H9 (cell line): ENCODE measurements at regions not wholly inside any gene's neighbourhood (a gene's known extent, or its start where the extent isn't known, plus 50 kb on each side); places are given as distances from the start of the nearest gene placed in this dataset.

ENCODE experiments used
- DNase-seq: peaks from one replicate; pipeline ENCODE4 v3.0.0-alpha.2; 2017
- H2AFZ ChIP-seq: one replicate; pipeline ENCODE4 v1.6.1; 2013; ENCODE audit warnings: mild to moderate bottlenecking, low read length, control low read depth, moderate library complexity
- H2AK5ac ChIP-seq: 2 replicates; pipeline ENCODE4 v1.6.1; 2013; ENCODE audit warnings: low read length, control low read depth, mixed read lengths; ENCODE audit not compliant: insufficient read length
- H2BK120ac ChIP-seq: one replicate; pipeline ENCODE4 v1.6.1; 2013; ENCODE audit warnings: low read depth, mild to moderate bottlenecking, low read length, control low read depth, inconsistent platforms; ENCODE audit not compliant: poor library complexity, severe bottlenecking
- H2BK12ac ChIP-seq: 2 replicates; pipeline ENCODE4 v1.6.1; 2013; ENCODE audit warnings: low read length, control low read depth, mixed read lengths, low read depth; ENCODE audit not compliant: insufficient read length
- H2BK15ac ChIP-seq: 2 replicates; pipeline ENCODE4 v1.6.1; 2013; ENCODE audit warnings: low read depth, low read length, control low read depth
- H2BK20ac ChIP-seq: one replicate; pipeline ENCODE4 v1.6.1; 2013; ENCODE audit warnings: low read depth, mild to moderate bottlenecking, low read length, control low read depth, inconsistent platforms; ENCODE audit not compliant: poor library complexity, severe bottlenecking
- H2BK5ac ChIP-seq: 2 replicates; pipeline ENCODE4 v1.6.1; 2013; ENCODE audit warnings: low read length, control low read depth, mixed read lengths; ENCODE audit not compliant: insufficient read length
- H3K14ac ChIP-seq: 2 replicates; pipeline ENCODE4 v1.6.1; 2013; ENCODE audit warnings: low read length, control low read depth; ENCODE audit not compliant: insufficient read depth
- H3K18ac ChIP-seq: 2 replicates; pipeline ENCODE4 v1.6.1; 2013; ENCODE audit warnings: low read depth, mild to moderate bottlenecking, mixed read lengths, low read length, control low read depth; ENCODE audit not compliant: insufficient read length
- H3K23ac ChIP-seq: 2 replicates; pipeline ENCODE4 v1.6.1; 2013; ENCODE audit warnings: low read length, control low read depth, mixed read lengths, low read depth; ENCODE audit not compliant: insufficient read length
- H3K23me2 ChIP-seq: 2 replicates; pipeline ENCODE4 v1.6.1; 2013; ENCODE audit warnings: low read depth, mild to moderate bottlenecking, mixed read lengths, low read length, control low read depth; ENCODE audit not compliant: insufficient read length, poor library complexity, severe bottlenecking
- H3K27ac ChIP-seq: 2 replicates; pipeline ENCODE4 v1.5.1; 2013; ENCODE audit warnings: low read length, control low read depth, mixed read lengths, low read depth; ENCODE audit not compliant: insufficient read length
- H3K27me3 ChIP-seq: 2 replicates; pipeline ENCODE4 v1.6.1; 2013; ENCODE audit warnings: low read length, control low read depth, inconsistent platforms; ENCODE audit not compliant: insufficient read depth
- H3K4ac ChIP-seq: 2 replicates; pipeline ENCODE4 v1.6.1; 2013; ENCODE audit warnings: low read depth, mild to moderate bottlenecking, control low read depth, inconsistent platforms, low read length, moderate library complexity
- H3K4me1 ChIP-seq: 2 replicates; pipeline ENCODE4 v1.6.1; 2013; ENCODE audit warnings: low read length, control low read depth, inconsistent platforms; ENCODE audit not compliant: insufficient read depth
- H3K4me2 ChIP-seq: 2 replicates; pipeline ENCODE4 v1.6.1; 2013; ENCODE audit warnings: low read length, control low read depth, mixed read lengths; ENCODE audit not compliant: insufficient read length, insufficient read depth
- H3K56ac ChIP-seq: 2 replicates; pipeline ENCODE4 v1.6.1; 2013; ENCODE audit warnings: low read depth, mild to moderate bottlenecking, mixed read lengths, low read length, control low read depth; ENCODE audit not compliant: insufficient read length
- H3K79me1 ChIP-seq: 2 replicates; pipeline ENCODE4 v1.6.1; 2013; ENCODE audit warnings: low read depth, mild to moderate bottlenecking, moderate library complexity, low read length, control low read depth, inconsistent platforms; ENCODE audit not compliant: insufficient read depth, poor library complexity, severe bottlenecking
- H3K79me2 ChIP-seq: 2 replicates; pipeline ENCODE4 v1.6.1; 2013; ENCODE audit warnings: low read length, control low read depth, inconsistent platforms; ENCODE audit not compliant: insufficient read depth
- H3K9ac ChIP-seq: 2 replicates; pipeline ENCODE4 v1.6.1; 2013; ENCODE audit warnings: low read length, control low read depth, mixed read lengths; ENCODE audit not compliant: insufficient read length; ENCODE audit errors: extremely low read depth
- H3K9me3 ChIP-seq: one replicate; pipeline ENCODE4 v1.6.1; 2013; ENCODE audit warnings: low read depth, low read length, inconsistent platforms; ENCODE audit not compliant: control insufficient read depth
- H3T11ph ChIP-seq: one replicate; pipeline ENCODE4 v1.6.1; 2013; ENCODE audit warnings: mild to moderate bottlenecking, low read length, control low read depth, inconsistent platforms
- H4K20me1 ChIP-seq: one replicate; pipeline ENCODE4 v1.6.1; 2013; ENCODE audit not compliant: control insufficient read depth, insufficient read length, insufficient read depth
- H4K5ac ChIP-seq: 2 replicates; pipeline ENCODE4 v1.6.1; 2013; ENCODE audit warnings: low read depth, mild to moderate bottlenecking, mixed read lengths, low read length, control low read depth; ENCODE audit not compliant: insufficient read length
- H4K8ac ChIP-seq: replicated peaks from 2 replicates; pipeline ENCODE4 v1.6.1; 2013; ENCODE audit warnings: low read length, control low read depth, mixed read lengths, low read depth; ENCODE audit not compliant: insufficient read length
- H4K91ac ChIP-seq: 2 replicates; pipeline ENCODE4 v1.6.1; 2013; ENCODE audit warnings: low read depth, mild to moderate bottlenecking, moderate library complexity, mixed read lengths, low read length, control low read depth; ENCODE audit not compliant: insufficient read length
- H3K27ac Mint-ChIP-seq, 3 experiments: 2 replicates in 2 of 3; 3 replicates in 1 of 3; pipeline ENCODE4 v1.8.0; 2020 to 2021; ENCODE audit warnings: mixed read lengths in 3 of 3, mild to moderate bottlenecking in 1 of 3, moderate library complexity in 1 of 3
- H3K27me3 Mint-ChIP-seq: 2 replicates; pipeline ENCODE4 v1.8.0; 2021; ENCODE audit warnings: low read depth, mild to moderate bottlenecking, moderate library complexity, mixed read lengths
- H3K36me3 Mint-ChIP-seq, 3 experiments: 2 replicates in 2 of 3; 3 replicates in 1 of 3; pipeline ENCODE4 v1.8.0; 2020 to 2021; ENCODE audit warnings: low read depth in 3 of 3, mixed read lengths in 3 of 3; ENCODE audit not compliant: insufficient read depth in 1 of 3
- H3K4me1 Mint-ChIP-seq, 2 experiments: 2 replicates each; pipeline ENCODE4 v1.8.0; 2020; ENCODE audit warnings: mixed read lengths in 2 of 2
- H3K4me3 Mint-ChIP-seq, 2 experiments: 2 replicates in 1 of 2; 3 replicates in 1 of 2; pipeline ENCODE4 v1.8.0; 2020 to 2021; ENCODE audit warnings: mild to moderate bottlenecking in 2 of 2, mixed read lengths in 2 of 2, moderate library complexity in 1 of 2
- H3K9me3 Mint-ChIP-seq, 2 experiments: 2 replicates in 1 of 2; 3 replicates in 1 of 2; pipeline ENCODE4 v1.8.0; 2020; ENCODE audit warnings: mild to moderate bottlenecking in 2 of 2, mixed read lengths in 2 of 2, moderate library complexity in 1 of 2
- CTCF ChIP-seq: fragments of 200-600 bp; sonication (generic); conservative IDR thresholded peaks from 3 replicates; pipeline ENCODE4 v1.8.0; 2021; ENCODE audit warnings: antibody characterized with exemption, mild to moderate bottlenecking
- WGBS: extraction: QIAGEN DNeasy Blood & Tissue Kit; methylation state at CpG from one replicate; pipeline ENCODE4 v1.1.7; 2013; ENCODE audit warnings: missing lambda C conversion rate, low lambda C conversion rate, mixed read lengths; ENCODE audit not compliant: insufficient read length; ENCODE audit errors: extremely low coverage; 5-methylcytosine and 5-hydroxymethylcytosine counted together

- H3T11ph ChIP-seq = no peak overlapping the region
- no peak overlapping the region for H3K4me2 ChIP-seq
- no peak overlapping the region for H4K8ac ChIP-seq
- no peak overlapping the region for H2BK12ac ChIP-seq
- no peak overlapping the region for H3K27ac ChIP-seq
- no peak overlapping the region for H3K4ac ChIP-seq
- H3K9me3 Mint-ChIP-seq = peaks cover 17% of the 10 kb centered on the region in 2 experiments
- no peak overlapping the region for H3K27ac Mint-ChIP-seq
- no peak overlapping the region for H2BK120ac ChIP-seq
- H3K79me1 ChIP-seq = no peaks in the 10 kb centered on the region
- no peak overlapping the region for H3K56ac ChIP-seq
- no peaks in the 10 kb centered on the region; the same call in 1 of the 2 replicates for H3K4me1 ChIP-seq
- H3K23ac ChIP-seq = no peak overlapping the region
- H2BK5ac ChIP-seq = no peak overlapping the region
- peak; percentile 21 for DNase-seq
- H3K36me3 Mint-ChIP-seq = no peaks in the 10 kb centered on the region; a peak in 1 of 7 replicates
- WGBS = no CpG with 5 or more reads among the region's 11 CpGs
- peaks cover 9 to 12% of the 10 kb centered on the region in 2 experiments for H3K4me1 Mint-ChIP-seq
- TF ChIP-seq CTCF = no peak
- no peaks in the 10 kb centered on the region for H3K9me3 ChIP-seq
- H2AK5ac ChIP-seq = no peak overlapping the region
- no peak overlapping the region for H3K18ac ChIP-seq
- no peak overlapping the region for H4K5ac ChIP-seq
- no peak overlapping the region for H2BK20ac ChIP-seq
- H3K14ac ChIP-seq = no peak overlapping the region
- H2AFZ ChIP-seq = no peak overlapping the region
- H3K23me2 ChIP-seq = no peaks in the 10 kb centered on the region
- H2BK15ac ChIP-seq = no peak overlapping the region
- no peak overlapping the region for H3K9ac ChIP-seq
- no peak overlapping the region for H4K91ac ChIP-seq
- peaks cover 25% of the 10 kb centered on the region for H3K27me3 Mint-ChIP-seq
- H3K79me2 ChIP-seq = no peaks in the 10 kb centered on the region
- no peaks in the 10 kb centered on the region for H3K27me3 ChIP-seq
- no peaks in the 10 kb centered on the region for H4K20me1 ChIP-seq
- H3K4me3 Mint-ChIP-seq = no peak overlapping the region
Observed at GRCh38 chr14:104445832-104446381, 133.7 kb upstream of the C14orf180 start.
